Choroid plexus epithelial cell (primary cell): ENCODE measurements at regions not wholly inside any gene's neighbourhood (a gene's known extent, or its start where the extent isn't known, plus 50 kb on each side); places are given as distances from the start of the nearest gene placed in this dataset.

Source experiments
- DNase-seq: peaks from one replicate; pipeline ENCODE4 v3.0.0-alpha.2; 2010; ENCODE audit warnings: low read depth
- H3K4me3 ChIP-seq: 2 replicates; pipeline ENCODE4 v1.5.1; 2011; ENCODE audit warnings: low read depth, mild to moderate bottlenecking, control low read depth, low read length, moderate library complexity
- CTCF ChIP-seq: conservative IDR thresholded peaks from 2 replicates; pipeline ENCODE4 v1.5.1; 2011; ENCODE audit warnings: low read depth, mild to moderate bottlenecking, control low read depth, inconsistent platforms, low read length, moderate library complexity

- no peak for TF ChIP-seq CTCF
- DNase-seq = no peak
- no peak overlapping the region for H3K4me3 ChIP-seq
These were observed 972.2 kb upstream of the TMEM132C start for GRCh38 chr12:127294651-127295210.

GRCh38 chr12:127295630-127296029 is 971.3 kb upstream of the TMEM132C start:
- no peak for DNase-seq
- TF ChIP-seq CTCF = no peak
- no peak overlapping the region for H3K4me3 ChIP-seq

- DNase-seq = no peak
- no peak overlapping the region for H3K4me3 ChIP-seq
- TF ChIP-seq CTCF = no peak
These were observed 970.4 kb upstream of the TMEM132C start for GRCh38 chr12:127296591-127296990.

- no peak for DNase-seq
- TF ChIP-seq CTCF = no peak
- no peak overlapping the region for H3K4me3 ChIP-seq
These were observed 969.6 kb upstream of the TMEM132C start for GRCh38 chr12:127297327-127297726.

- no peak for TF ChIP-seq CTCF
- no peak for DNase-seq
- H3K4me3 ChIP-seq = no peak overlapping the region
These were observed 966.9 kb upstream of the TMEM132C start for GRCh38 chr12:127300075-127300474.

- no peak for DNase-seq
- TF ChIP-seq CTCF = no peak
- no peak overlapping the region for H3K4me3 ChIP-seq
These were observed 966.2 kb upstream of the TMEM132C start for GRCh38 chr12:127300753-127301152.

GRCh38 chr12:127301876-127302275 is 965.1 kb upstream of the TMEM132C start:
- H3K4me3 ChIP-seq = no peak overlapping the region
- no peak for DNase-seq
- TF ChIP-seq CTCF = no peak
